ENCODE measurements at regions not wholly inside any gene's neighbourhood (a gene's known extent, or its start where the extent isn't known, plus 50 kb on each side); places are given as distances from the start of the nearest gene placed in this dataset.

- Histone ChIP-seq H3K9me2 (replicated peaks; ENCODE audit: low read length) (no peaks in the 10 kb centered on the region), H3K27me3 (ENCODE audit: low read length) (no peaks in the 10 kb centered on the region), H3K27ac (ENCODE audit: low read length) (peak overlapping the region; percentile 99), H4K20me1 (ENCODE audit: low read length) (no peaks in the 10 kb centered on the region), H3K9me3 (ENCODE audit: low read length) (peaks cover 3% of the 10 kb centered on the region), H3K4me2 (ENCODE audit: low read length) (peak overlapping the region; percentile 59), H2AFZ (ENCODE audit: low read length) (no peak overlapping the region), H3F3A (ENCODE audit: low read length, unreplicated experiment) (peaks cover 14% of the 10 kb centered on the region), H3K4me1 (ENCODE audit: insufficient read depth, low read length) (peaks cover 41% of the 10 kb centered on the region), H3K9ac (ENCODE audit: low read length) (peak overlapping the region; percentile 93), H3K36me3 (ENCODE audit: low read depth, low read length) (peaks cover 5% of the 10 kb centered on the region; the same call in 1 of the 2 replicates), H3K4me3 (ENCODE audit: low read length) (no peak overlapping the region), H3K79me2 (ENCODE audit: low read length) (no peaks in the 10 kb centered on the region)
- peak; percentile 71 for ATAC-seq
- CTCF ChIA-PET: interaction anchor here (0.6 kb wide), 1 partner anchor 35 kb away, joined by 3 read pairs; no protein-coding TSS in a partner anchor
- POLR2A ChIA-PET (ENCODE audit: unreplicated experiment): interaction anchor here (0.7 kb wide), 1 partner anchor 452 kb away, joined by 3 read pairs; no protein-coding TSS in a partner anchor
- TF ChIP-seq EZH2 (IDR thresholded peaks at IDR 0.05; ENCODE audit: low read length, unreplicated experiment) (no peak), CTCF (conservative IDR thresholded peaks at IDR 0.05; ENCODE audit: low read depth, low read length) (peak; percentile 53), EZH2phosphoT487 (IDR thresholded peaks at IDR 0.05; ENCODE audit: borderline replicate concordance, low read length) (no peak)
- peak; percentile 99 for DNase-seq
- BruUV-seq (replicated peaks): no TSS peak
- intact Hi-C loops (cut with micrococcal nuclease): loop anchor here (1.0 to 5.0 kb wide), 3 partner anchors 12 to 33 kb away; no protein-coding TSS in a partner anchor
Observed at GRCh38 chr3:43178891-43179366, 73.0 kb upstream of the POMGNT2 start.

GRCh38 chr3:43177085-43177484, 71.2 kb upstream of the POMGNT2 start:
- Histone ChIP-seq H3K79me2 (ENCODE audit: low read length) (no peaks in the 10 kb centered on the region), H3K4me1 (ENCODE audit: insufficient read depth, low read length) (peaks cover 38% of the 10 kb centered on the region), H3K36me3 (ENCODE audit: low read depth, low read length) (peaks cover 10% of the 10 kb centered on the region; the same call in 1 of the 2 replicates), H3K4me3 (ENCODE audit: low read length) (no peak overlapping the region), H3F3A (ENCODE audit: low read length, unreplicated experiment) (peaks cover 14% of the 10 kb centered on the region), H3K27ac (ENCODE audit: low read length) (peak overlapping the region; percentile 99), H3K9me2 (replicated peaks; ENCODE audit: low read length) (no peaks in the 10 kb centered on the region), H3K27me3 (ENCODE audit: low read length) (no peaks in the 10 kb centered on the region), H3K4me2 (ENCODE audit: low read length) (no peak overlapping the region), H3K9me3 (ENCODE audit: low read length) (peaks cover 11% of the 10 kb centered on the region), H3K9ac (ENCODE audit: low read length) (no peak overlapping the region; the same call in 1 of the 2 replicates), H2AFZ (ENCODE audit: low read length) (no peak overlapping the region), H4K20me1 (ENCODE audit: low read length) (no peaks in the 10 kb centered on the region)
- BruUV-seq (replicated peaks): no TSS peak
- CTCF ChIA-PET: no interaction called here
- DNase-seq (no peak), ATAC-seq (no peak)
- POLR2A ChIA-PET (ENCODE audit: unreplicated experiment): no interaction called here
- intact Hi-C loops (cut with micrococcal nuclease): loop anchor here (5.0 kb wide), 1 partner anchor 35 kb away; no protein-coding TSS in a partner anchor
- no peak for TF ChIP-seq EZH2phosphoT487 (IDR thresholded peaks at IDR 0.05; ENCODE audit: borderline replicate concordance, low read length)
- no peak for TF ChIP-seq CTCF (conservative IDR thresholded peaks at IDR 0.05; ENCODE audit: low read depth, low read length)

GRCh38 chr3:43176666-43177065, 70.8 kb upstream of the POMGNT2 start:
- BruUV-seq (replicated peaks): no TSS peak
- Histone ChIP-seq H2AFZ (ENCODE audit: low read length) (no peak overlapping the region), H3K4me2 (ENCODE audit: low read length) (no peak overlapping the region), H3K4me1 (ENCODE audit: insufficient read depth, low read length) (peaks cover 40% of the 10 kb centered on the region), H3K27me3 (ENCODE audit: low read length) (no peaks in the 10 kb centered on the region), H3K36me3 (ENCODE audit: low read depth, low read length) (peaks cover 10% of the 10 kb centered on the region; the same call in 1 of the 2 replicates), H3K9ac (ENCODE audit: low read length) (no peak overlapping the region; the same call in 1 of the 2 replicates), H3K27ac (ENCODE audit: low read length) (peak overlapping the region; percentile 99), H3F3A (ENCODE audit: low read length, unreplicated experiment) (peaks cover 14% of the 10 kb centered on the region), H4K20me1 (ENCODE audit: low read length) (no peaks in the 10 kb centered on the region), H3K9me2 (replicated peaks; ENCODE audit: low read length) (no peaks in the 10 kb centered on the region), H3K79me2 (ENCODE audit: low read length) (no peaks in the 10 kb centered on the region), H3K4me3 (ENCODE audit: low read length) (no peak overlapping the region), H3K9me3 (ENCODE audit: low read length) (peaks cover 11% of the 10 kb centered on the region)
- intact Hi-C loops (cut with micrococcal nuclease): loop anchor here (5.0 kb wide), 1 partner anchor 36 kb away; no protein-coding TSS in a partner anchor
- ChIA-PET POLR2A (ENCODE audit: unreplicated experiment) (no interaction called here), CTCF (no interaction called here)
- ATAC-seq (no peak), DNase-seq (no peak)
- TF ChIP-seq EZH2 (IDR thresholded peaks at IDR 0.05; ENCODE audit: low read length, unreplicated experiment) (no peak), CTCF (conservative IDR thresholded peaks at IDR 0.05; ENCODE audit: low read depth, low read length) (no peak), EZH2phosphoT487 (IDR thresholded peaks at IDR 0.05; ENCODE audit: borderline replicate concordance, low read length) (no peak)
